Keratinocyte (primary cell): ENCODE measurements at regions not wholly inside any gene's neighbourhood (a gene's known extent, or its start where the extent isn't known, plus 50 kb on each side); places are given as distances from the start of the nearest gene placed in this dataset.

Experiments
- CTCF ChIP-seq, 3 experiments: IDR thresholded peaks in 1 of 3; conservative IDR thresholded peaks in 1 of 3; optimal IDR thresholded peaks in 1 of 3; 2 replicates in 2 of 3; 3 replicates in 1 of 3; pipeline versions ENCODE3 to v1.5.1; 2011; ENCODE audit warnings: low read length in 3 of 3, mild to moderate bottlenecking in 3 of 3, moderate library complexity in 2 of 3, control low read depth in 1 of 3, inconsistent platforms in 1 of 3; ENCODE audit not compliant: insufficient read depth in 2 of 3; ENCODE audit errors: extremely low read depth in 1 of 3
- EZH2 ChIP-seq: IDR thresholded peaks from one replicate; pipeline ENCODE4 v1.6.1; 2012; ENCODE audit warnings: inconsistent platforms, mild to moderate bottlenecking, low read length, moderate library complexity

GRCh38 chr1:2936559-2937515 is 84.4 kb upstream of the ACTRT2 start:
- TF ChIP-seq EZH2, result no peak
- TF ChIP-seq CTCF (optimal IDR thresholded peaks at IDR 0.05 in 1 of 3, IDR thresholded peaks at IDR 0.05 in 1 of 3, conservative IDR thresholded peaks at IDR 0.05 in 1 of 3; ENCODE audit: extremely low read depth in 1 of 3, insufficient read depth in 2 of 3, low read length in 3 of 3), result no peak
